SH-SY5Y (cell line): ENCODE measurements at regions not wholly inside any gene's neighbourhood (a gene's known extent, or its start where the extent isn't known, plus 50 kb on each side); places are given as distances from the start of the nearest gene placed in this dataset.

Experiments
- GATA2 ChIP-seq: IDR thresholded peaks from 2 replicates; pipeline ENCODE4 v1.6.1; 2011; ENCODE audit warnings: mild to moderate bottlenecking, low read depth, low read length
- GATA3 ChIP-seq: IDR thresholded peaks from 2 replicates; pipeline ENCODE4 v1.6.1; 2011; ENCODE audit warnings: low read depth, mild to moderate bottlenecking, low read length, moderate library complexity

DNA sequence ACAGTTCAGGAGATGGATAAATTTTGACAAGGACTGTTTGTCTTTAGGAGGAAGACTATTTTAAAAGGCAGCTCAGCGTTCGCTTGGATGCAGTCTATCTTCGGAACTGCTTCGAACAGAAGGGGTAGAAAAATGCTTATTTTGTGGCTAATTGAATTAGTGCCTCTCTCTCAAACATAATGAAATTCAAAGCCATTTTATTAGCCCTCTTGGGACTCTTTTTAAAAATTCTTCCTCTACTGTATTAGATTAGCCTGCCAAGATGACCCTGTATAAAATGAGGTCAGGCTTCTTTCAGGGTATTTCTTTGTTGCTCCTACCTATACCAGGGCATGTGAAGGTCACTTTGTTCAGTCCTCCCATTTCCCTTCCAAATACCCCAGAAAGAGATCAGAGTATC lies 379.2 kb upstream of the NFE2L3 start:
- TF ChIP-seq GATA3 (no peak), GATA2 (no peak)

DNA sequence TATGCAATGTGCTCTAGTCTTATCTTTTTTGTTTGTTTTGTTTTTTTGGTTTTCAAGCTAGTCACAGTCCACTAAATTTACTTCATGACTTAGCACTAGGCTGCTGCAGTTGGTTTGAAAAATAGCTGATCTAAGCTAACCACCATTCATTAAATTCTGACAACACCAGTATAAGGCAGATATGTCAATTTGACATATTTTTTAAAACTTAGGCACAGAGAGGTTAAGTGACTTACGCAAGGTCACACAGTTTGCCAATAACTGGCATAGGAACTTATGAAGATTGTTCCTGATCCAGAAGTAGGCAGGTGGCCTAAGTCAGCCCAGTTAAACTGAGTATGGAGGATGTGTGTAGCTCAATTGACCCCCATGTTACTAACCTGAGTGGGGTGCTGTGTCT lies 377.3 kb upstream of the NFE2L3 start:
- TF ChIP-seq GATA3 (no peak), GATA2 (no peak)

DNA sequence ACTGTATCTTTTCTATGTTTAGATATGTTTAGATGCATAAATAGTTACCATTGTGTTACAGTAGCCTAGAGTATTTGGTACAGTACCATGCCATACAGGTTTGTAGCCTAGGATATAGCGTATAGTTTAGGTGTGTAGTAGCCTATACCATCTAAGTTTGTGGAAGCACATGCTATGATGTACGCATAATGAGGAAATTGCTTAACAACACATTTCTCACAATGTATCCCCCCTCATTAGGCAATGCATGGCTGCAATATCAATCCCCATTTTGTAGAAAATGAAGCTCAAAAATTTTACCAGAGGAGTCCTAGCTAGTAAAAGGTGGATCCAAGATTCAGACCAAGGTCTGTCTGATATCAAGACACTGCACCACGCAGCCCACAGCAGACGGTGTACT lies 376.4 kb upstream of the NFE2L3 start:
- TF ChIP-seq GATA2 (no peak), GATA3 (no peak)

DNA sequence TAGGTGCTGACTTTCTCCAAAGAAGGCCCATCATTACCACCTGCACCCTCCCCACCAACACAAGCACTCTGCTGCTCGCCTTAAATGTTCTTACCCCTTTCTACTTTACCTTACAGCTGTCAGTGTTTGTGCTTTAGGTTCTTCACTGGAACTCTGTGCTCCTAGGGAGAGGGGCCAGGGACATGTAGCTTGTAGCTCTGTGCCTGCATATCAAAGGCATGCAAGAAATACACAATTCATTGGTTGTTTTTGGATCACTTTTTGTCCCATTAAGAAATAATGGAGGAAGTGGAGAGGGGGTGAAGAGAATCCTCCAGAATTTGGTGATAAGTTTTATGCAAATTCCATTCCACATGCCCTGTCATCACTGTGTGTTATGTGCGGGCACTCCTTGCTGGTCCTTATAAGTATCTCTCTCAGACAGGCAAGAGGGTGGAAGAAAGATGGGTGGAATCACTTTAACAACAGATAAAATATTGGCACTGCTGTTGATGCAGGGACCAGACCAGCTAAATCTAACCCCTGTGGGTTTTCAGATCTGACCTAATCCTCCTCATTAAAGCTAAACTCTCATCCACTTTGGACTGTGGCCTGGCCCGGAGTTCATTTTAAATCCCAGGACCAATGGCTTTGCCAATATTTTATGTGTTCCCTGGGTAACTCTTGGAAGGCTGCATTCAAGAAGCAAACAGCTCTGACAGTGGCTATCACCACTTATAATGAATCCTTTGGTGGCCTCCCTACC lies 375.8 kb upstream of the NFE2L3 start:
- TF ChIP-seq GATA2 (no peak), GATA3 (no peak)

DNA sequence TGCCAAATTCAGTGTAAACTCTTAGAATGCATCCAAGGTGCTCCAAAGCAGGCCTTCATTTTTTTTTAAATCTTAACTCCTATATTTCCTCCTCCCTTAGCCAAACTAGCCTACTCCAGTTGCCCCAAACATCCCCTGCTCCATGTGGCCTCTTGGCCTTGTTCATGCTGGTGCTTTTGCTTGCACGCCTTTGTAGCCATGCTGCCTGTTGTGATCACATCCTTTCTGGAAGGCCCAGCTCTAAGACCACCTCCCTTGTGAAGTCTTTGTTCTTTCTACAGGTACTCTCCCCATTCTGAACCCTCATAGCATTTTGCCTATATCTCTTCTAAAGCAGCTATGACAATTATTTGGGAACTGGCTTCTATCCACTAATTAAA lies 375.3 kb upstream of the NFE2L3 start:
- no peak for TF ChIP-seq GATA3
- TF ChIP-seq GATA2 = no peak

DNA sequence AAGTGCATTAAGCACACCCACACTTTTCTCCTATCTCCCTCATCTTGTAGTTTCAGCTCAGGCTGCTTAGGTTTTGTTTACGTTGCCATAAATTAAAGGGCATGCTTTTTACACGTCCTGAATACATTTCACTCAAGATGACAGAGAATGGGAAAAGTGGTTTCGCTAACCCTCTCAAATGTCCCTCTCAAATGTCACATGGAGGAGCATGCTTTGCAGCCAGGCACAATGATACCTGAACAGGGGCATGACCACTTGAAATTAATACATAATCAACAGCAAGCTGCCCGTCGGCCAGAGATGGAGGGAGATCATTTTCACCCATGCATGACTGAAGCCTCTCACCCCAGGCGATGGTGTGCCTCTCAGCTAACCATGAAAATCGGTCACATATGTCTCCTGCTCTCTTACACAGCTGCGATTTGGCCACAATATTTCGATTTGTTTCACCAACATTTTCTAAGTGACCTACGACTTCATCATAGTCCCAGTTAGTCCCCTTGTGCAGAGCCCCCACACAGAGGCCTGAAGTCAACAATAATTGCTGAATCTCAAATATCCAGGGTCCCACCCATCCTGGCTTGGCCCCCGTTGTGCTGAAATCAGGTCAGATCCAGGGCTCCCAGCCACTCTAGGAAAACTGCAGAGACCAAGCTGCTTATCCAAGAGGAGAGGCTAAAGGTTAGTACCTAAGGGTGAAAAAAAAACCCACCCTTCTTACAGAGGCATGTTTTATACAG lies 373.9 kb upstream of the NFE2L3 start:
- TF ChIP-seq GATA2 = peak; percentile 69
- no peak for TF ChIP-seq GATA3

DNA sequence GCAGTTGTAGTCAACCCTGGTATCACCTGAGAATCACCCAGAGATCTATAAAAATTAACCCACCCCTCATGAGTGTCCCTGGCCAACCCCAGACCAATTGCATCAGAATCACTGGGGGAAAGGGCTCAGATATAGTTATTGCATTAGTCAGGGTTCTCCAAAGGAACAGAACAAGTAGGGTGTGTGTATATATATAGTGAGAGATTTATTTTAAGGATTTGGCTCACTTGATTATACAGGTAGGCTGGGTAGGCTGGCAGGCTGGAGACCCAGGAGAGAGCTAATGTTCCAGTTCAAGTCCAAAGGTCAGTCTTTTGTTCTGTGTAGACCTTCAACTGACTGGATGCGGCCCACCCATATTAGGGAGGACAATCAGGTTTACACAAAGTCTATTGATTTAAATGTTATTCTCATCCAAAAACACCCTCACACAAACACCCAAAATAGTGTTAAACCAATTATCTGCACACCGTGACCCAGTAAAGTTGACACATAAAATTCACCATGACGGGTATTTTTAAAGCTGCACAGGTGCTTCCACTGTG lies 372.9 kb upstream of the NFE2L3 start:
- no peak for TF ChIP-seq GATA3
- TF ChIP-seq GATA2 = no peak

DNA sequence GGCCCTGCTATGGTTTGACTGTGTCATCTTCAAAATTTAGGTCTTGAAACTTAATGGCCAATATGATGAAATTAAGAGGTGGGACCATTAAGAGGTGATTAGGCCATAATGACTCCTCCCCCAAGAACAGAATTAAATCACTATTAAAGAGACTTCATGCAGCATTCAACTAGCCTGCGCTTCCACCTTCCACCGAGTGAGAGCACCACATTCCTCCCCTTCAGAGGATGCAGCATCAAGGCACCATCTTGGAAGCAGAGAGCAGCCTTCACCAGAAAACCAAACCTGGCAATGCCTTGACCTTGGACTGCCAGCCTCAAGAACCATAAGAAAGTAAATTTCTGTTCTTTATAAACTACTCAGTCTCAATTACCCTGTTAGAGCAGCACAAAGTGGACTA lies 371.1 kb upstream of the NFE2L3 start:
- no peak for TF ChIP-seq GATA2
- no peak for TF ChIP-seq GATA3

DNA sequence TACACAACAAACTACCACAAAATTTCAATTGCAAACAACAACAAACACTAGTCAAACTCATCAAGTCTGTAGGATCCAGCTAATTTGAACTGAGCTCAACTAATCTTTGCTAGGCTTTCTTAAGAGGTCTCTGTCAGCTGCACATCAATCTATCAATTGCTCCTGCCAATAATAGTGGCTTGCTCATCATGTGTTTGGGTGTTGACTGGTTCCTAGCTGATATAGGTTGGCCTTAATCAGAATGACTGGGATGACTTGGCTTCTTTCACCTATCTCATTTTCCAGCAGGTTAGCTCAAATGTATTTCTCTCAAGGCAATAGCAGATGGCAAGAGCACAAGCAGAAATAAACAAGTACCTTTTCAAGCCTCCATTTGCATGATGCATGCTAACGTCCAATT lies 370.3 kb upstream of the NFE2L3 start:
- TF ChIP-seq GATA3 = no peak
- no peak for TF ChIP-seq GATA2

DNA sequence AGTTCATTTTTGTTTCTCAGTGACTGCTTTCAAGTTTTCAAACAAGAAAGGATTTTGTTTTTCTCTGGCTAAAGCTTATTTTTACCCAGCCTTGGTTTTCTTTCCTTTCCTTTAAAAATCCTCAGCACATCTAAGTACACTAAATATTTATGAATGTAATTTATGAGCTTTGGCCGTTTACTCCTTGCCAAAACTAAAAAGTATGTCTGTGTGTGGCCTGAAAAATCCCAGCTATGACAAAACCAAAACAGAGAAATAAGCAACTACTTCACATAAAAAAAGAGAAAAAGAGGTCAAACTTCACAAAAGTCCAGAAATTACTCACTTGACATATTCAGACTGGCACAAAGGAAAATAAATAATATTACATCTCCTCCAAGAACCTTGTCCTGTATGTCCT lies 365.1 kb upstream of the NFE2L3 start:
- no peak for TF ChIP-seq GATA2
- TF ChIP-seq GATA3 = no peak

DNA sequence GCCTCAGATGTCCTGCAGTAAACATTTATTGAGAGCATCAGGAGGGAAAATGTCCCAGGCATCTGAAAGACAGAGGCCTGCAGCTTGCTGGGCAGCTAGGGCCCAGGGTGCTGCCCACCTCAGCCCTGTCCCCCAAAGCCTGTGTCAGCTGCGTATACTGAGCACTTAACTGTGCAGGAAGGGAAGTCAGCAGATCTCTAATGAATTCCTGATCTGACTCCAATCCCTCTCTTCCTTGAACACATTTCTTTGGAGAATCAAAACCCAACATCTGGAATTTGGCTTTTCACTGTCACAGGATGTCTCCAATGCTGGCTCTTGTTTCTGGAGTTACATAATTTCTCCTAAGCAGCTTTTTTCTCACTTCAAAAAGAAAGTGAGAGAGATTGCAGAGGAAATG lies 364.7 kb upstream of the NFE2L3 start:
- TF ChIP-seq GATA3 = no peak
- TF ChIP-seq GATA2 = no peak

DNA sequence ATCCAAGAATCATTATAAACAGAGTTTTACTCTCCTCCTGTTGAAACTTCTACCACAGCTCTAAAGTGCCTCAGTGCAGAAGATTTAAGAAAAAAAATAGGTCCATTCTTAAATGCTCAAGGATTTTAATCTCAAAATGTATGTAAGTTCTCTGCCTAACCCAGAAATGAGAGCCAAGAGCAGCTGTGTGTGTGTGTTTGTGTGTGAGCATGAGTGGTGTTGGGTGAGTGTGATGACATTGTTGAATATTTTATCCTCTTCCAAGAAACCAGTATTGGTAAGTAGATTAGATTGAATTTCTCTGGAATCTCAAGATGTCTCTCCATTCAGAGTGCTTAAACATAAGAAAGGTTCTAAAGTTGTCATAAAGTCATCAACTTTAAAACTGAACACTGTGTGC lies 363.6 kb upstream of the NFE2L3 start:
- TF ChIP-seq GATA2 (no peak), GATA3 (no peak)

DNA sequence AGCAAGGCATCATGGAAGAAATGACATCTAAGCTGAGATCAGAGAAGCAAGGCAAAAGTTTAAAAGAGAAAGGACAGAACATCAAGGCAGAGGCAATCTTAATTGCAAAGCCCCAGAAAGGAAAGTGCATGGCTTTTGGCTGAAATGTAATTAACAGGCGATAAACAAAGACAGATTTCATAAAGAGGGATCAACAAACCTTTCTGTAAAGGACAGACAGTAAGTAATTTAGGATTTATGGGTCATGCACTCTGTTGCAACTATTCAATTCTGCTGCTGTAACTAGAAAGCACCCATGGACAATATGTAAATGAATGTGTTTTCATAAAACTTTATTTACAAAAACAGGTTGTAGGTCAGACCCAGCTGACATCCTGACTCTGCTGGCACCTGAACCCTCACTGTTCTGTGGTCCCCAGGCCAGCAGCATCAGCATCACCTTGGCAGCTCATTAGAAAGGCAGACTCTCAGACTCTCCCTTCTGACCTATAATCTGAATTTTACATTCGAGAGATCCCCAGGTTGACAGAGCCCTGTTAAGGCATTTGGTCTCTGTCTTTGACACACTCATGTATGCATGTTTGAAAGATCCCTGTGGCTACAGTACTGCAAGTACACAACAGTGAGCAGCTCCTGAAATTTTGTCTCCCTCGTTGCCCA lies 362.9 kb upstream of the NFE2L3 start:
- TF ChIP-seq GATA3 (no peak), GATA2 (no peak)
